Endothelial cell of umbilical vein (primary cell): ENCODE measurements at regions not wholly inside any gene's neighbourhood (a gene's known extent, or its start where the extent isn't known, plus 50 kb on each side); places are given as distances from the start of the nearest gene placed in this dataset.

Experiments used
- BruUV-seq: library from RNA; stranded (reverse); fragments of 400-500 nt; replicated peaks from 2 replicates; lab custom pipeline; 2021; lab: Mats Ljungman, UMichigan
- CTCF ChIA-PET: fragments of 300-600, 350-600 bp; sonication (Branson Sonifier 250); formaldehyde crosslinking; loops from one replicate; lab custom pipeline; 2021; ENCODE audit warnings: antibody characterized with exemption, inconsistent platforms; lab: Charles Lee
- POLR2A ChIA-PET: fragments of 300-600, 350-600 bp; sonication (Branson Sonifier 250); formaldehyde crosslinking; loops from one replicate; lab custom pipeline; 2021; ENCODE audit warnings: antibody characterized with exemption, inconsistent platforms; lab: Charles Lee
- DNase-seq: peaks from one replicate; pipeline ENCODE4 v3.0.0-alpha.2; 2011; ENCODE audit warnings: low read depth, low spot score
- FAIRE-seq: peaks from 2 replicates; lab custom pipeline; 2011; peaks lifted over from hg19 to GRCh38; lab: Jason Lieb, UNC
- H2AFZ ChIP-seq: 2 replicates; pipeline ENCODE4 v1.6.0; 2012; ENCODE audit warnings: low read depth, low read length, control low read depth, inconsistent platforms
- H3K27ac ChIP-seq: 2 replicates; pipeline ENCODE4 v1.5.1; 2011; ENCODE audit warnings: low read depth, mild to moderate bottlenecking, control low read depth, low read length, moderate library complexity; ENCODE audit not compliant: insufficient read depth
- H3K27me3 ChIP-seq, 2 experiments: 2 replicates each; pipeline versions ENCODE4 v1.6.0 to v1.6.1; 2011; ENCODE audit warnings: low read length in 2 of 2, mixed read lengths in 1 of 2; ENCODE audit not compliant: control insufficient read depth in 2 of 2, insufficient read depth in 2 of 2
- H3K36me3 ChIP-seq, 2 experiments: 2 replicates in 1 of 2; 3 replicates in 1 of 2; pipeline ENCODE4 v1.5.1; 2011; ENCODE audit warnings: low read length in 2 of 2, mild to moderate bottlenecking in 1 of 2, moderate library complexity in 1 of 2; ENCODE audit not compliant: control insufficient read depth in 2 of 2, insufficient read depth in 2 of 2; ENCODE audit errors: extremely low read depth in 1 of 2
- H3K4me1 ChIP-seq: 3 replicates; pipeline ENCODE4 v1.5.1; 2011; ENCODE audit warnings: mild to moderate bottlenecking, low read length; ENCODE audit not compliant: control insufficient read depth, insufficient read depth; ENCODE audit errors: extremely low read depth
- H3K4me2 ChIP-seq: 2 replicates; pipeline ENCODE4 v1.6.1; 2011; ENCODE audit warnings: low read length, control low read depth, mixed read lengths; ENCODE audit not compliant: insufficient read depth
- H3K4me3 ChIP-seq, 3 experiments: fragments of 200-600 bp in 1 of 3; sonication (generic), shearing (Covaris generic) in 1 of 3; replicated peaks in 1 of 3; 2 replicates each; pipeline ENCODE4 v1.5.1; 2011 to 2016; ENCODE audit warnings: control low read depth in 3 of 3, low read length in 3 of 3, mild to moderate bottlenecking in 2 of 3, inconsistent platforms in 1 of 3, low read depth in 1 of 3, moderate library complexity in 1 of 3; ENCODE audit not compliant: insufficient read depth in 1 of 3
- H3K79me2 ChIP-seq: 2 replicates; pipeline ENCODE4 v1.6.0; 2012; ENCODE audit warnings: low read length, inconsistent platforms; ENCODE audit not compliant: control insufficient read depth, insufficient read depth
- H3K9ac ChIP-seq: replicated peaks from 2 replicates; pipeline ENCODE3; 2011; ENCODE audit warnings: low read length, control low read depth; ENCODE audit not compliant: insufficient read depth; ENCODE audit errors: extremely low read depth
- H3K9me1 ChIP-seq: replicated peaks from 3 replicates; pipeline ENCODE4 v1.6.0; 2011; ENCODE audit warnings: mild to moderate bottlenecking, low read length; ENCODE audit not compliant: control insufficient read depth, insufficient read depth; ENCODE audit errors: extremely low read depth
- H3K9me3 ChIP-seq: replicated peaks from 2 replicates; pipeline ENCODE4 v1.5.1; 2012; ENCODE audit warnings: low read length, inconsistent platforms; ENCODE audit not compliant: control insufficient read depth, insufficient read depth
- H4K20me1 ChIP-seq: replicated peaks from 2 replicates; pipeline ENCODE3; 2011; ENCODE audit warnings: mild to moderate bottlenecking, low read length; ENCODE audit not compliant: control insufficient read depth, insufficient read depth; ENCODE audit errors: extremely low read depth
- EZH2 ChIP-seq: IDR thresholded peaks from 2 replicates; pipeline ENCODE4 v1.6.1; 2012; ENCODE audit warnings: borderline replicate concordance, low read depth, mild to moderate bottlenecking, moderate library complexity, low read length, inconsistent platforms; ENCODE audit not compliant: severe bottlenecking
- FOS ChIP-seq: IDR thresholded peaks from 2 replicates; pipeline ENCODE4 v1.6.1; 2011; ENCODE audit warnings: mild to moderate bottlenecking, low read length, moderate library complexity, borderline replicate concordance; ENCODE audit not compliant: insufficient read depth
- GATA2 ChIP-seq: IDR thresholded peaks from 2 replicates; pipeline ENCODE4 v1.7.0; 2011; ENCODE audit warnings: low read depth, mild to moderate bottlenecking, moderate library complexity, mixed read lengths, low read length; ENCODE audit not compliant: insufficient read length, insufficient read depth
- JUN ChIP-seq: IDR thresholded peaks from 2 replicates; pipeline ENCODE4 v1.6.1; 2011; ENCODE audit warnings: borderline replicate concordance, low read depth; ENCODE audit not compliant: insufficient read length, insufficient read depth
- MYC ChIP-seq: IDR thresholded peaks from one replicate; pipeline ENCODE4 v1.6.1; 2011; ENCODE audit warnings: mild to moderate bottlenecking, low read depth, low read length
- POLR2A ChIP-seq: IDR thresholded peaks from 2 replicates; pipeline ENCODE4 v1.6.1; 2012; ENCODE audit warnings: low read depth, mild to moderate bottlenecking, control low read depth, low read length
- POLR2AphosphoS5 ChIP-seq: IDR thresholded peaks from 2 replicates; pipeline ENCODE4 v1.6.1; 2012; ENCODE audit warnings: low read depth, mild to moderate bottlenecking, control low read depth, low read length, moderate library complexity; ENCODE audit not compliant: insufficient read depth
- dilution Hi-C: fragments of 300-500 bp; cut with MboI; formaldehyde crosslinking; loops from one replicate; pipeline ENCODE4 v1.15.0; 2019; ENCODE audit warnings: low sequenced_read_pairs; ENCODE audit not compliant: extremely low pct_ligation_motif_present
- intact Hi-C: fragments of 100-400 bp; cut with micrococcal nuclease; formaldehyde crosslinking; loops from one replicate; pipeline ENCODE4 v1.10.0; 2022
- TF ChIP-seq, protein P1 (sequence below), 2 donors: IDR thresholded peaks; 1 replicate in 1 of 2; 2 replicates in 1 of 2; pipeline ENCODE4 v1.5.1; 2011; ENCODE audit warnings: low read length in 2 of 2, mild to moderate bottlenecking in 2 of 2, moderate library complexity in 2 of 2, control low read depth in 1 of 2, inconsistent platforms in 1 of 2, low read depth in 1 of 2; ENCODE audit not compliant: insufficient read depth in 1 of 2; ENCODE audit errors: extremely low read depth in 1 of 2
- TF ChIP-seq, protein P2 (sequence below): IDR thresholded peaks from 2 replicates; pipeline ENCODE4 v1.6.1; 2011; ENCODE audit not compliant: insufficient read depth, insufficient read length

DNA sequence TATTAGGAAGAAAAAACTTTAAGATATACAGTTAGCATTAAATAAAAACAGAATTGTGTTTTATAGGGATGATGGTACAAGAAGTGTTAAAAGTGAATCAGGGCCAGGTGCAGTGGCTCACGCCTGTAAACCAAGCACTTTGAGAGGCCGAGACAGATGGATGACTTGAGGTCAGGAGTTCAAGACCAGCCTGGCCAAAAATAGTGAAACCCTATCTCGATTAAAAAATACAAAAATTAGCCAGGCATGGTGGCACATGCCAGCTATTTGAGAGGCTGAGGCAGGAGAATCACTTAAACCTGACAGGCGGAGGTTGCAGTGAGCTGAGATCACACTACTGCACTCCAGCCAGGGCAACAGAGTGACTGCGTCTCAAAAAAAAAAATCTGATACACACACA, 282.9 kb upstream of the ATP10B start:
- H3K4me1 ChIP-seq = no peaks in the 10 kb centered on the region
- TF ChIP-seq POLR2AphosphoS5 (no peak), MYC (no peak), EZH2 (no peak), GATA2 (no peak), JUN (no peak), FOS (no peak), POLR2A (no peak)
- TF ChIP-seq, protein P1, sequence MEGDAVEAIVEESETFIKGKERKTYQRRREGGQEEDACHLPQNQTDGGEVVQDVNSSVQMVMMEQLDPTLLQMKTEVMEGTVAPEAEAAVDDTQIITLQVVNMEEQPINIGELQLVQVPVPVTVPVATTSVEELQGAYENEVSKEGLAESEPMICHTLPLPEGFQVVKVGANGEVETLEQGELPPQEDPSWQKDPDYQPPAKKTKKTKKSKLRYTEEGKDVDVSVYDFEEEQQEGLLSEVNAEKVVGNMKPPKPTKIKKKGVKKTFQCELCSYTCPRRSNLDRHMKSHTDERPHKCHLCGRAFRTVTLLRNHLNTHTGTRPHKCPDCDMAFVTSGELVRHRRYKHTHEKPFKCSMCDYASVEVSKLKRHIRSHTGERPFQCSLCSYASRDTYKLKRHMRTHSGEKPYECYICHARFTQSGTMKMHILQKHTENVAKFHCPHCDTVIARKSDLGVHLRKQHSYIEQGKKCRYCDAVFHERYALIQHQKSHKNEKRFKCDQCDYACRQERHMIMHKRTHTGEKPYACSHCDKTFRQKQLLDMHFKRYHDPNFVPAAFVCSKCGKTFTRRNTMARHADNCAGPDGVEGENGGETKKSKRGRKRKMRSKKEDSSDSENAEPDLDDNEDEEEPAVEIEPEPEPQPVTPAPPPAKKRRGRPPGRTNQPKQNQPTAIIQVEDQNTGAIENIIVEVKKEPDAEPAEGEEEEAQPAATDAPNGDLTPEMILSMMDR (IDR thresholded peaks at IDR 0.05; ENCODE audit: extremely low read depth in 1 of 2, insufficient read depth in 1 of 2, low read depth in 1 of 2, low read length in 2 of 2) = no peak
- TF ChIP-seq, protein P2, sequence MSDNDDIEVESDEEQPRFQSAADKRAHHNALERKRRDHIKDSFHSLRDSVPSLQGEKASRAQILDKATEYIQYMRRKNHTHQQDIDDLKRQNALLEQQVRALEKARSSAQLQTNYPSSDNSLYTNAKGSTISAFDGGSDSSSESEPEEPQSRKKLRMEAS = no peak
- H4K20me1 ChIP-seq = no peaks in the 10 kb centered on the region
- no peaks in the 10 kb centered on the region for H3K27me3 ChIP-seq
- DNase-seq (no peak), FAIRE-seq (no peak)
- dilution Hi-C loops (no loop called here), intact Hi-C loops (no loop called here)
- H2AFZ ChIP-seq = no peak overlapping the region
- POLR2A ChIA-PET = no interaction called here
- CTCF ChIA-PET = no interaction called here
- no peak overlapping the region for H3K4me3 ChIP-seq
- no peak overlapping the region for H3K27ac ChIP-seq
- H3K9ac ChIP-seq = no peak overlapping the region
- H3K9me1 ChIP-seq = no peaks in the 10 kb centered on the region
- BruUV-seq = no TSS peak
- H3K36me3 ChIP-seq = no peaks in the 10 kb centered on the region
- H3K4me2 ChIP-seq = no peak overlapping the region
- H3K9me3 ChIP-seq = peaks cover 3% of the 10 kb centered on the region
- no peaks in the 10 kb centered on the region for H3K79me2 ChIP-seq
